ENCODE measurements at regions not wholly inside any gene's neighbourhood (a gene's known extent, or its start where the extent isn't known, plus 50 kb on each side); places are given as distances from the start of the nearest gene placed in this dataset.

DNA sequence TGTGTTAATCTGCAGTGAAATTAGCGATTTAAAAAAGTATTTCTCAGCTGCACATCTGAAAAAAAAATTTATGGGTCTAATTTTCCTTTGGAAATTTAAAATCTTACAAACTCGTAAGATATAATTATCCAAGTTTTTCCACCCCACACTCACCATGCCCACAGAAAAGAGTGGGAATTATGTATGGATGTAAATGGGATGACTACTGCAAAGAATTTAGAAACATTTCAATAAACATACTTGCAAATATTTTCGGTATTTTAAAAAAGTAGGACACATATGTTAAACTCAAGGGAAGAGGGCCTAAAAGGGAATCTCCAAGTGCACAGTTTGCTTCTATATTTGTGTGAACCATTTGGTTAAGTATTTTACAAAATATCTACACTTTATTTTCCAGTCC lies 1039.9 kb upstream of the POU3F3 start:
- DNase-seq: no peak

DNA sequence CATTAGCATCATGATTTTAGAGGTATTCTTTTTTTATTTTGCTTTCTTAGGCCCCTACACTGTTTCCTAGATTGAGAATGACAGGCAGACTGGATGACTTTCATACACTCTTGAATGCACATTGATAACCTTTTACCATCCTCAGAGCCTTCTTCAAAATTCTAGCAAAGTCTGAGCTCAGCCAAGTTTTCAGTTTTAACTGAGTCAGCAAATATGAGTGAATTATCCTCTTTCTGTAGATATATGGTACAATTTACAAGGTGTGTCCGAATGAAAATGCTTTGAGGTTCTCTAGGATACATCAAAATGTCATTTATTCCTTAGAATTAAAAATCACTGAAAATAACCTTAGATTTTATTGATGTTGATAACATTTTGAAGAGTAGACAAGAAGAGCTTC lies 1038.2 kb upstream of the POU3F3 start:
- no peak for DNase-seq

DNA sequence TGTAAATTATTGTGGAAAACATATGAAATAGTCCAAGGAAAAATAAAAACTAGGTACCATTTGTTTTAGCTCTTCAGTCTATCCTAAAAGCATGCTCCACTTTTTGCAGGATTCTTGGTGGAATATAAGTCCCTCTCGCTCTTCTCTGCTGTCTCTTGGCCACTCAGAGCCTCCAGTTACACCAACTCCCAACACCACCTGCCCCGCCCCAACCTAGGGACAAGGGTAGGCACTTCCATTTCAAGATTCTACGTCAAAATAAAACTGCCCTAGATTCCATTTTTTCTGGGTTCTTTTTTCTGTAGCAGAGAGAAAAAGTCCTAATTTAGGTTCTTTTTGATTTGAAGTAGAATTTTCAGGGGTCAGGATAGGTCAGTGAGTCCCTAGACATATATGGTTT lies 1036.2 kb upstream of the POU3F3 start:
- DNase-seq: no peak

DNA sequence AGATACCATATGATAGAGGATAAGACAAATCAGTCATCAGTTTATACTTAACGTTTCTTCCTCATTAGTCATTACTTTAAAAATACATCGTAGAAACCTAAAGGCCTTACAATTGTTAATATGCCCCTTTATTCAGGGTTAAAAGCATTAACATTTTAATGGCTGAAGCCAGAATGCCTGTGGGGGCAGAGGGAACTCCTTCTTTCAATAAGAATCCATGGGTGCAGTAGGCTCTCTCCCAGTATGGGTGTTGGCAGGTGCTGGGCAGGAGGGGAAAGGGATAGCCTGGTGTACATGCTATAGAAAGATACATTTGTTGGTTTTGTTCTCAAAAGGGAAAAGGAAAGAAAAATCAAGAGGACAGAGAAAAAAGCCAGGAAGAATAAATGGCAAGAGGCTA lies 1035.7 kb upstream of the POU3F3 start:
- no peak for DNase-seq

DNA sequence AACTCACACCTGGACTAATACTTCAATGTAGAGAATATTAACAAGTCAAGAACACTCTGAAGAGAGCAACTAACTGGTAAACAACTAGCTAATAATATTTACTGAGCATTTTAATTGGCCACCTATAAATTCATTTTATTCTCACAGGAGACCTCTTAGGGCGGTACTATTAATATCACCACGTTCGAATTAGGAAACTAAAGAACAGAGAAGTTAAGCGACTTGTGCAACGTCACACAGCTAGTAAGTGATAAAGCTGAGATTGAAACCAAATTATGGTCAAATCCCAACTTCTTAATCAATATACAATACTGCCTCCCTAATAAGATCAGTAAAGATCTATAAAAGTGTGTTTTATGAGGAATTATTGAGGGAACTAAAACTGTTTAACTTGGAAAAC lies 1034.3 kb upstream of the POU3F3 start:
- no peak for DNase-seq

DNA sequence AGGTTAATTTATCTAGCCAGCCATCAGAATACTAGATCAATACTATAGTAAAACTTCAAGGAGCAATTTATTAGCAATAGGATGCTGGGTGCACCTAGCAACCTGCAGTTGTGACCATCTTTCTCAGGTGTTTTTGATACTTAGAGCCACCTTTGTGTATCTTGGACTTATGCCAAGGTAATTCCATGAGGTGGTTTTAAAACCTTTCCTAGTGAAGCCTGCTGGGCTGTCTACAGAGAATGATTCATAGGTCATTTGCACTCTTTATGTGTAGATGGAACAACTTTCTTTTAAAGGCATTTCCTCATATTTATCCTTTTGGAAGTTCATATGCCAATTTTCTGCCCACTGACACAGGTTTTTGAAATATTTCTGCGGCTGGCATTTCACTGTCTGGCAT lies 1030.1 kb upstream of the POU3F3 start:
- DNase-seq: no peak

DNA sequence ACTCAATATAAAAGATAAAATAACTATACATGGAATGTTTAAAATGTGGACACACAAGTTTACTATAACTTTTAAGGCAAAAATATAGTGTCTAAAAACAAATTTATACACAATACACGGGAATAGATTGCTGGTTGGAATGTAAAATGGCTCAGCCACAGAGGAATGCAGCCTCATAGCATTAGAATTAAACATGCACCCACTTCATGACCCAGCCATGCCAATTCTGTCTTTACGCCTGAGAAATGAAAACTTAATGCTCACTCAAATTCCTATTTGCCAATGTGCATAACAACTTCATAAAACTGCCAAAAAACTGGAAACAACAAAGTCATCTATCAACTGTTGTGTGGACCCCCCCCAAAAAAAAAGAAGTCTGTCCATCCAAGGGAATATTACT lies 1006.6 kb upstream of the POU3F3 start:
- DNase-seq: no peak

DNA sequence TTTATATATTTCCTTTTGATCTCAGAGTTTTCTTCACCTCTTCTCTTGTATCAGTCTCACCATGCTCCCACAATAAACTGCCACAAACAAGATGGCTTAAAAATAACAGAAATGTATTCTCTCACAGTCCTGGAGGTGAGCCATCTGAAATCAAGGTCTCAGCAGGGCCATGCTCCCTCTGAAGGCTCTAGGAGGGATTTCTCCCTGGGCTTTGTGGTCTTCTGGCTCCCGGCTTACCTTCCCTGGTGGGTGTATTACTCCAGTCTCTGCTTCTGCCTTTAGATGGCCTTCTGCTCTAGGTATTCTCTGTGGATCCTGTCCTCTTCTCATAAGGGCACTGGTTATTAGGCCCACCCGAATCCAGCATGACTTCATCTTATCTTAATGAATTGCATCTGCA lies 994.7 kb upstream of the POU3F3 start:
- DNase-seq: no peak

DNA sequence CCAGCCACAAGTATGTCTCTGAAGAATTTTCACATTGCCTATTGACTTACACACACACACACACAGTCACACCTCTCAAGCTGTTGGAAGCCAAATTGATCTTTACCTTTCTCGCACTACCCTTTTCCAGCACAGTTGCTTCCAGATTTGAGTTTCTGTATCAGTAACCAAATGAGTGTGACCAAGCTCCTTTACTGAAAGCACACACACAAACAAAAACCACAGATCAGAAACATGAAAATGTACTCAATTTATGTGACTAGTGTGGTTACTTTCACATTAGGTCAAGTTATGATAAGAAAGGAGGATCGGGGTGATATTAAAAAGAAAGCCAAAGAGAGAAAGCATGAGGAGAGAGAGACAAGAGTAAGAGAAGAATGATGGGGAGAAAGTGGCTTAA lies 993.9 kb upstream of the POU3F3 start:
- DNase-seq: no peak

DNA sequence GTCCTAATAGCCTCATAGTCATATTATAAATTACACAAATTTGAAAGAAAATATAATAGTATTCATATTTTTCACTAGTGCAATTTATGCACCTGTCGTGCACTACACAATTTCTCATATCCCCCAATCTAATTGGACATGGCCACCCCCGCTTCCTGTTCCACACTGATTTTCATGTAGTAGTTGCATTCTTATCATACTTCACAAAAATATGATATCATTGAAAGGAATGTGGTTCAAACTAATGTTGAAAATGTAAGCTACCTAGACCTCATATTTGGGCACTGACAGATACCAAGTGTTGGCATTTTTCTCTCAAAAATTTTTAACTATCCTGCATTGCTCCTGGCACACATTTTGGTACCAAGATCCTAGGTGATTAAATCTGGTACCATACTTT lies 985.5 kb upstream of the POU3F3 start:
- no peak for DNase-seq

DNA sequence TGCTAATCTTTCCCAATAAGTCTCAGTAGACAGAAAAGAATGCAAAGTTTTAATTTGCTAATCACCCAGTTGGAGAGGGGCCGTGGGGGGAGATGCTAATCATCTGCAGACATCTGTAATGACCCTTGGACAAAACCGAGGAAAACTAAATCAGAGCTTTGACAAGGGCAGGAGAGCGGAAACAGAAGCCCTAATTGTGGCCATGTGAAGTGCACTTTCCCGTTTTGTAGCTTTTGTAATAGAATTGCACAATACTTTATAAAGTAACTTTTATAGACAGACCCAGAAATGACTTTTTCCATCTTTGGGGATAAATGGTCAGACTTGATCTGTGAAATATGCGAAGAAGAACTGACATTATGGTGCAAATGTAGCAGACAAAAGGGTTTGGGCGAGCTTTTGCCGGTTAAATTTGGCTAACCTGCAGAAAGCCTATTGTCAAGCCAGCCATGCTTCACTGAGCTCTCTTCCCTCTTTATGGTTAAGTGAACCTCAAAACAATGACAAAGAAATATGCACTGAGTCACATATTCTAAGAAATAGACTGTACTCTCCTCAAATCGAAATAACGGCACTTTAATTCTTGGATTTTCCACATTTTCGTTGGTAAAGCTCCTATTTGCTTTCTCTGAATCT lies 980.1 kb upstream of the POU3F3 start:
- DNase-seq: no peak

DNA sequence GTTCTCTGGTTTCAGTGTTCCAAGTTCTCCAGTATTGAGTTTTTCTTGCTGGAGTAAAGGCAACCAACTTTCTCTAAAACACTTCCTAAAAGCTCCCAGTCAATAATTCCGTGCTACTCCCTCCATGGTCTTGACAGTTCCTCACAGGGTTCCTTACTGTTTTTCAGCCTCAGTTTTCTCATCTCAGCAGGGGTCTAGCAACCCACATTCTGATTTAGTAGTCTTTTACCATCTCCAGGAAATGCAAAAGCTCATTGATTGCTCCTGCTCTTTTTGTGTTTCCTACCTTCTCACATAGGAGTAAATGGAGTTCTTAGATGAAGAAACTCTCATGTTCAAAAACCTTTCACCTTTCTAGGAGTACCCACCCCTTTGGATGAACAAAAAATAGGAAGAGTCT lies 978.8 kb upstream of the POU3F3 start:
- DNase-seq: no peak

DNA sequence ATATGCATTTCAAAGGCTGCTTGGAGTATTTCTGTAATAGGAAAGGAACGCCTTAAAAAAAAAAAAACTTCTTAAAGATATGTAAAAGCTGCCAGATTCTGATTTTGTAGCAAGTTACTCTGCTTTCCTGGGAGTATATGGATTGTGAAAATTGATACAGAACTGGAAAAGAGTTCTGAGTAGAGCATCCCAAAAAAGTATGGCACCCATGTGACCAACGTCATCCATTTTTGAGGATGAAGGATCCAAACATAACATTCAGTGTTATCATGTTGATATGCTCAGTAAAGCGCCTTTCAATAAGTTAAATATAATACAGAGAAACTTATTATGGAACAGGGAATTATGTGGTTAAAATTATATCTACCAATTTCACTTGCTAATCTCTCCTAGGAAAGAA lies 978.4 kb upstream of the POU3F3 start:
- no peak for DNase-seq

DNA sequence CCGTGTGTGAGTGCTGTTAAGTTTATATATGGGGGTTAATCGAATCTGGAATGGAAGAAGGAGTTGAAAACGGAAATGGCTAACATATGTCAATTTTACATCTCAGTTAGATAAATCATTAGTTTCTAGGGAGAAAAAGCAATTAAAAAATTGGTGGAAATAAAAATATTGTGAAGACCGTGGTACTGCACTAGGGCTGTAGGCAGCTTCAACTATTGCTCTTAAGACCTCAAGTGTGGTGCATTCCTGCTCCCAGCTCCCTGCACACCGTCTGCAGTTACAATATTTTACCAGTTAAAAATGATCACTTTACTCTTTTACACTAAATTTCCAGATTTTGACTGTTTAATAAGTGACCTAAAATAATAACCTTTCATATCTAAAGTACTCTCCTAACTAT lies 977.3 kb upstream of the POU3F3 start:
- no peak for DNase-seq

DNA sequence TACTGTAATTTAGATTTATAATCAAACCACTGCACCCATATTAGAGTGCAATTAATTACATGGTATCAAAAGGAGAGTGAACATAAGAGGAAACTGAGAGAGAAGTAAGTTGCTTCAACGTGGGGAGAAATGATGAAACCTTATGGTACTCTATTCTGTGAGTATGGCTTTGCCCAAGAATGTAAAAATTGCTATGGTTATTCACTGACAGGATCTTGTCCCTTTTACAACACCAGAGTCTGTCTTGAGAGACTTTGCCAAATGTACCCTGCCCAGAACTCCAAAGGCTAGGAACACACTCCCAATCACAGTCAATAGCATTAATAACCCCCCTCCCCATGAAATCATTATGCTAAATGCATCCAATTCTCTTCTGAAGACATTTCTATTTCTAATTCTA lies 974.8 kb upstream of the POU3F3 start:
- no peak for DNase-seq

DNA sequence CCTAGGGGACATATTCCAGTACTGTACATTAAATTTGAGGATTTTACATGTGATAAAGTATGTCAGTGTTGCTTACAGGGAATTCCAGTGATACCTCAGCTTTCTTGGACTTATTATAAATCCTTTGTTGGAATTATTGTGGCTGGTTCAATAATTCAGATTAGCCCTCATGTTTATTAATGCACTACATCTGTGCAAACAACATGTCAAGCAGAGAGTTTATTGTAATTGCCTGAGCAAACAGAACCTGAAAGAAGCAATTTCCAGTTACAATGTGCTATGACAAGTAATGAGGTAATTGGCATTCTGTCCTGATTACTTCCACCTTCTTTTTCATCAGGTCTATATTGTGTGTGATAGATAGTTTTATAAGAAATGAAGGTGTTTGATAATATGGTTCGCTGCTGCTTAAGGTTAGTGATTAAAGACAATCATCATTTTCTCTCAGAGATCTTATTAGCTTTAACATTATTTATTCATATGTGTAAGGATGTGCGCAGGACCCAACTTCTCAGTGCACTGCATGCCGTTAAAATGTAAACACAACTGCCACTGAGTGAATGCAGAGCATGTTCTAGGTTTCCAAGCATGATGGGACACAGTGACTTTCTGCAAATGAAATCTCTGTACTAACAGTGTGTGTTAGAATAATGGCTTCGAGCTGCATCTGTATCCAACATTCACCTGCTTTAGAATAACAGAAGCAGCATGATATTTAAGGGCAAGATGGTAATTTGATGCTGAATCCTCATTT lies 973.7 kb upstream of the POU3F3 start:
- DNase-seq: no peak

DNA sequence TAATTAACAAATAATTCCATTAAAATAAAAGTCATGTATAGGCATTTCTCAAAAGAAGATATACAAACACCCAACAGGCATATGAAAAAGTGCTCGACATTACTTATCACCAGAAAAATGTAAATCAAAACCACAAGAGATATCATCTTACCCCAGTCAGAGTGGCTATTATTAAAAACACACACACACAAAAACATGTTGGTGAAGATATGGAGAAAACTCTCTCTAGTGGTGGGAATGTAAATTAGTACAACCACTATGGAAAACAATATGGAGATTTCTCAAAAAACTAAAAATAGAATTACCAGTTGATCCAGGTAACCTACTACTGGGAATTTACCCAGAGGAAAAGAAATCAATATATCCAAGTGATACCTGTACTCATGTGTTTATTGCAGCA lies 966.3 kb upstream of the POU3F3 start:
- no peak for DNase-seq

DNA sequence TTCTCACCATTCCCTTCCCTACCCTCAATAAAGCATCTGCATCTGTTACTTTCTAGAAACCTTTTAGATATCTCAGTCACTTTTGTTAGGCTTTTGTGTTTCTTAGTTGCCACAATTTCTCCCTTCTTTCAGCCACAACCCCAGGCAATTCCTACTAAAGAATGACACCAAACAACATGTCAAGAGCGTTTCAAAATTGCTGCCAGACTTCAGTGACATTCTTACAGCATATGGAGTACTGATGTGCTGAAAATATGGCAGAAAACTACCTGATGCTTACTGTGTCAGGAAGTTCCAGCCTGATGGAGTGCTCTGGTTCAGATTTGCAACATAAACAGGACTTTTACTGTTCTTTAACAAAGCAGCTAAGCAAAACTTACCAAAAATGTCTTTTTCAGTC lies 957.7 kb upstream of the POU3F3 start:
- DNase-seq: no peak

DNA sequence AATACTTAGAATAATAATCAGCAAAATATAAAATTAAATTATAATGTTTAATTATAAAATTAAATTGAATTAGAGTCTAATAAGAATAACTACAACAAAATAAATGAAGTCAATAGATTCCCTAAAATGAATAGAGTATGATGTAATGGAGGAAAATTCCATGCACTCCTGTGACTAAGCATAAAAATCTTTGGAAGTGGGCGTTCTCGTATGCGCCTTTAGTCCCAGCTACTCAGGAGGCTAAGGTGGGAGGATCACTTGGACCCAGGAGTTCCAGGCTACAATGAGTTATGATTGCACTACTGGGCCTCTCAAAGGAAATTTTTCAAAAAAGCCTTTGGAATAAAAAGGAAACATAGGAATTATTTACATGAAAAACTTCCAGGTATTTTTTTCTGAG lies 955.4 kb upstream of the POU3F3 start:
- no peak for DNase-seq

DNA sequence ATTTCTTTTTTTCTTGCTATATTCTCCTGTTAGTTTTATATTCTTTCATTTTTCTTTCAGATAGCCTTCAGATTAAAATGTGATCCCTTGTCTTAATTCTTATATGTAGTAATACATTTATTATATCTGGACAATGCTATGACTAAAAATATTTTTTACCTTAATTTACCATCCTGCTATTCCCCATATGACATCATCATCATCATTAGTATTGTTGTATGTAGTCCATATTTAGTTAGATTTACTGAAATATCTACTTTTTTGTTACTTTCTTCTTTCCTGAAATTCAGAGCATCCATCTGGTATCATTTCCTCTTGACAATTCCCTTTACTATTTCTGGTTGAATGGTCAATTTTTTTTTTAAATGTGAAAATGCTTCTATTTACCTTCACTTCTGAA lies 951.6 kb upstream of the POU3F3 start:
- no peak for DNase-seq

DNA sequence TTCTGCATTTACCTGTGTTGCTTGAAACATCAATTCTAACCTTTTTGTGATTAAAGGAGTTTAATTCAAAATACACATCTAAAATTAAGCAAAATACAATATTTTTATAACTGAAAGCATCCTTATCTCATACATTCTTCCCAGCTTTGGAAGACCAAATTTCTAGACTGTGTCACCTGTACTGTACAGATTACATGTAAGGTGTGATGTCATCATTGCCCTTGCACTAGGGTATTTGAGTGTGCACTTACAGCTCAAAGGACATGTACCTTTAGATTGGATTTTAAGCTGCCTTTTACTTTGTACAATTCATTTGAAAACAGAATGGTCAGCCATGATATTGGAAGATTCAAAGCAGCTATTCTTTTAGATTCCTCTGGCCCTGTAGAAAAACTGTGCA lies 932.8 kb upstream of the POU3F3 start:
- DNase-seq: no peak

DNA sequence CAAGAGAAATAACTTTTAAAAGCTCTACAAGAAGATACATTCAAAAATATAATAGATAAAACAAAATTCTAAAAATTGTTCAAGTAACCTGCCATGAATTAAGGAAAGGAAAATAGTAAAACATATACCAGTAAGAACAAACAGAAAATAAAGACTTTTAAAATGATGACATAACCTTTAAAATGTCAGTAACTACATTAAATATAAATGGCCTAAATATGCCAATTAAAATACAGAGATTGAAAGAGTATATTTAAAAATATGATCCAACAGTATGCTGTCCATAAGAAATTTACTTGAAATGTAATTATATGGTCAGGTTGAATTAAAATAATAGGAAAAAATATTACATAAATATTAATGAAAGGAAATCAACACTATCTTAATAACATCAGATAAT lies 911.7 kb upstream of the POU3F3 start:
- no peak for DNase-seq

DNA sequence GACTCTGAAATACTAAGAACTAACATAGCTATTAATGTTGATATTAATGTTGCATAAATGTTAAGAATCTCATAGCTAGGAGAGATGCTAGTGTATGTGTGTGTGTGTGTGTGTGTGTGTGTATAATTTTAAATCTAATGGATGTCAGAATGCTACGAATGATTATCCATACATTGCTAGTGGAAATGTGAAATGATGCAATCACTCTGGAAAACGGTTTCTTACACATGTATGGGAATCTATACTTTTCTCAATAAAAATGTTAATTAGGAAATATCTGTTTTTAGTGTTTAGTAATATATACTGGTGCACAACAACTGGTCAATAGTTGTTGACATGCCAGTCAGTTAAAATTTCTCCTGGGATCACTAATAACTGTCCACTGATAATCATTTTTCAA lies 908.8 kb upstream of the POU3F3 start:
- no peak for DNase-seq

DNA sequence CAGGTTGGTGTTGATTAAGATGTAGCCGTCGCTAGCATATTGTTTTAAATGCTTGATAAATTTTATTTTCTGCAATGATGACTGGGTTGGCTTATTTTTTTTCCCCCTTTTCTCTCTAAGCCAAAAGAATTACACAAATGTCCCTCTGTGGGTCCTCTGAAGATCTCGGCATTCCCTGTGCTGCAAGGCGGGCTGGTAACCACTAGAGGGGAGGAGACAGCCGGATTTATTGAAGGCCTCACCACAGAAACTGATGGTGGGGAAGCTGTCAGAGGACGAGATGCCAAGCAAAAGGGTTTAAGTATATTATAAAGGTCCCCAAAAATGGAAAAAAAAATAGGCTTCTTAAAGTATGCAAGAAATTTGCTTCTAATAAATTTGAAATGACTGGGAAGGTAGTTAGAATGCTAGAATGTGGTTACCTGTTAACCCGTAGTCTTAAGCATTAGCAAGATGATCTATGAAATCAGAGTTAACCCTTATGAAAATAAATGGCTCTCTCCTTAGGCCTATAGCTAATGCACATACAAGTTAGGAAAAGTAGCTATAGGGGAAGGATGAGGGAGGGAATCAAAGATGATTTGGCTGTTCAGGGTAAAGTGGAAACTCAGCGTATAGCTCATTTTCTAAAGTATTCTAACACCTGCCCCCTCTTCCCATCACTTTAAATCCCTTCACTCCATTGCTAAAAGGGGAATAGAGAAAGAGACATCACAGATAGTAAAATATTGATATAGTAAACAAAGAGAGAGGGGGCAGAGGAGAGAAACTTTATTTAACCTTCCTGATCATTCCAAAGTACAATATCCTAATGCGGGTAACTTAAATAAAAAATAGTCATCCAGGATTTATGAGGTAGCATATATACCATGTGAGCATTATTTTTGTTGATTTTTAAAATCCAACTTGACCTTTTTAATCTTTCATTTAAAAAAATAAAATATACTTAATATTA lies 894.5 kb upstream of the POU3F3 start:
- no peak for DNase-seq

All from CD4-positive, alpha-beta T cell treated with Interleukin-4 for 1 hour (primary cell).